Uterus (tissue), 2 donors: ENCODE measurements at regions not wholly inside any gene's neighbourhood (a gene's known extent, or its start where the extent isn't known, plus 50 kb on each side); places are given as distances from the start of the nearest gene placed in this dataset.

ENCODE experiments used
- CTCF ChIP-seq, 4 experiments: fragments of 200-600 bp in 2 of 4; fragments of 450-650 bp in 2 of 4; sonication (generic) in 2 of 4; IDR thresholded peaks; one replicate each; pipeline ENCODE4 v1.5.1; 2016 to 2019; ENCODE audit warnings: antibody characterized with exemption in 4 of 4, mild to moderate bottlenecking in 2 of 4, moderate library complexity in 1 of 4
- POLR2A ChIP-seq, 2 donors: fragments of 450-650 bp; IDR thresholded peaks; one replicate each; pipeline ENCODE4 v1.6.1; 2016; ENCODE audit warnings: antibody characterized with exemption in 2 of 2, mild to moderate bottlenecking in 1 of 2, moderate library complexity in 1 of 2

- TF ChIP-seq CTCF (IDR thresholded peaks at IDR 0.05): no peak
- TF ChIP-seq POLR2A (IDR thresholded peaks at IDR 0.05): no peak
Measured at GRCh38 chr11:101267654-101268053, 138.0 kb upstream of the PGR start.
